ENCODE measurements at regions not wholly inside any gene's neighbourhood (a gene's known extent, or its start where the extent isn't known, plus 50 kb on each side); places are given as distances from the start of the nearest gene placed in this dataset.

DNA sequence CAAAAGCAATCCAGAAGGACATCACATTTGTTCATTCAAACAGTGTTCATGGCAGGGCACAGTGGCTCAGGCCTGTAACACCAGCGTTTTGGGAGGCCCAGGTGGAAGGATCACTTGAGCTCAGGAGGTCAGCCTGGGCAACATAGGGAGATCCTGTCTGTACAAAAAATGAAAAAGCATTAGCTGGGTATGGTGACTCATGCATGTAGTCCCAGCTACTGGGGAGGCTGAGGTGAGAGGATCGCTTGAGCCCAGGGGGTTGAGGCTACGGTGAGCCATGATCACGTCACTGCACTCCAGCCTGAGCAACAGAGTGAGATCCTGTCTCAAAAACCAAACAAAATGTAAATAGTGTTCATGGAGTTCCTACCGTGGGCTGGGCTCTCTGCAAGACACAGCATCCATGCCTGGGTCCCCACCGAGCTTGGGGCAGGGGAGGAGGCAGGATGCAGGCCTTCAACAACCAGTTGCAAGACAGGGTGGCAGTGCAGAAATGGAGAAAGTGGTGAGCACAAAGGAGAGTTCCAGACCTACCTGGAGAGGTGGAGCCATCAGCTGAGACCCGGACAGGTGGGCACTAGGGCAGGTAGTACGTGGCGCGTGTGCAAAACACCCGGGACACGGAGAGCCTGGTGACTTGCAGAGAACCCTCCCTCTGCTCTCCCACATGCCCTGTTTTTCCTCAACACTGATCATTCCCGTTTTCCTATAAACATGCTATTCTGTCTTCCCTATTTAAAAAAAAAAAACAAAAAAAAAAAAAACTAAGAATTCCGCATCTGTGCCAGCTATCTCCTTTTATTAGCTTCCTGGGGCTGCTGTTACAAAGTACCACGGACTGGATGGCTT, 138.9 kb downstream of the TOMM20 start:
- TF ChIP-seq CTCF (optimal IDR thresholded peaks at IDR 0.05 in 1 of 3, IDR thresholded peaks at IDR 0.05 in 1 of 3, conservative IDR thresholded peaks at IDR 0.05 in 1 of 3; ENCODE audit: extremely low read depth in 1 of 3, insufficient read depth in 2 of 3, low read length in 3 of 3): no peak
- no peak for TF ChIP-seq EZH2 (IDR thresholded peaks at IDR 0.05; ENCODE audit: low read length)
